GM12878 (cell line): ENCODE measurements at regions not wholly inside any gene's neighbourhood (a gene's known extent, or its start where the extent isn't known, plus 50 kb on each side); places are given as distances from the start of the nearest gene placed in this dataset.

Experiments used
- ATAC-seq: fragments of 200-7000 bp; cut with Tn5 transposase; 3 replicates; pipeline ENCODE4 v1.9.1; 2020; ENCODE audit warnings: mild to moderate bottlenecking, moderate library complexity
- BruUV-seq: library from RNA; stranded (reverse); fragments of 400-500 nt; replicated peaks from 2 replicates; lab custom pipeline; 2021; lab: Mats Ljungman, UMichigan
- CTCF ChIA-PET: fragments of 300-600 bp; sonication (Branson Sonifier 250); formaldehyde crosslinking; extraction: SDS; loops from one replicate; lab custom pipeline; 2021; ENCODE audit warnings: inconsistent platforms; lab: Yijun Ruan, JAX
- POLR2A ChIA-PET: fragments of 350-600 bp; formaldehyde crosslinking; extraction: SDS; loops from one replicate; lab custom pipeline; 2021; ENCODE audit warnings: inconsistent platforms; lab: Charles Lee
- RAD21 ChIA-PET: fragments of 300-600 bp; sonication (Branson Sonifier 250); formaldehyde crosslinking; loops from one replicate; lab custom pipeline; 2023; ENCODE audit warnings: antibody characterized with exemption; ENCODE audit not compliant: unreplicated experiment; lab: Charles Lee
- SMC1A ChIA-PET: fragments of 300-600 bp; sonication (Branson Sonifier 250); formaldehyde crosslinking; loops from one replicate; lab custom pipeline; 2023; ENCODE audit not compliant: unreplicated experiment, uncharacterized antibody; lab: Charles Lee
- DNase-seq: peaks from one replicate; pipeline ENCODE4 v3.0.0-alpha.2; 2011; ENCODE audit warnings: low read depth, low spot score
- FAIRE-seq: peaks from 3 replicates; lab custom pipeline; 2011; peaks lifted over from hg19 to GRCh38; lab: Jason Lieb, UNC
- H2AFZ ChIP-seq: 2 replicates; pipeline ENCODE4 v1.6.0; 2011; ENCODE audit warnings: low read depth, low read length, control low read depth; ENCODE audit not compliant: control insufficient read depth
- H3K27ac ChIP-seq: 2 replicates; pipeline ENCODE4 v1.5.1; 2011; ENCODE audit warnings: control low read depth; ENCODE audit not compliant: control insufficient read depth, insufficient read depth
- H3K27me3 ChIP-seq, 2 experiments: replicated peaks in 1 of 2; 2 replicates each; pipeline versions ENCODE4 v1.6.0 to v1.6.1; 2011; ENCODE audit warnings: low read length in 1 of 2; ENCODE audit not compliant: control insufficient read depth in 2 of 2, insufficient read depth in 2 of 2
- H3K36me3 ChIP-seq, 2 experiments: 2 replicates each; pipeline ENCODE4 v1.5.1; 2011; ENCODE audit warnings: low read length in 1 of 2; ENCODE audit not compliant: control insufficient read depth in 2 of 2, insufficient read depth in 2 of 2
- H3K4me1 ChIP-seq: 2 replicates; pipeline ENCODE4 v1.6.1; 2011; ENCODE audit warnings: mild to moderate bottlenecking, low read length, moderate library complexity, mixed read lengths; ENCODE audit not compliant: control insufficient read depth, insufficient read depth
- H3K4me2 ChIP-seq: 2 replicates; pipeline ENCODE4 v1.6.0; 2011; ENCODE audit warnings: control low read depth; ENCODE audit not compliant: control insufficient read depth, insufficient read depth
- H3K4me3 ChIP-seq: fragments of 200-600 bp; sonication (generic); 2 replicates; pipeline ENCODE4 v1.5.1; 2016
- H3K79me2 ChIP-seq: 2 replicates; pipeline ENCODE4 v1.6.0; 2011; ENCODE audit warnings: low read length; ENCODE audit not compliant: control insufficient read depth, insufficient read depth
- H3K9ac ChIP-seq: 2 replicates; pipeline ENCODE4 v1.8.0; 2011; ENCODE audit warnings: low read length, control low read depth, mixed read lengths; ENCODE audit not compliant: control insufficient read depth, insufficient read depth
- H3K9me3 ChIP-seq: replicated peaks from 3 replicates; pipeline ENCODE4 v1.5.1; 2011; ENCODE audit warnings: mild to moderate bottlenecking, low read length; ENCODE audit not compliant: control insufficient read depth, insufficient read depth
- H4K20me1 ChIP-seq: 2 replicates; pipeline ENCODE4 v1.6.0; 2011; ENCODE audit not compliant: control insufficient read depth, insufficient read depth
- CREB1 ChIP-seq: IDR thresholded peaks from 2 replicates; pipeline ENCODE4 v1.6.1; 2012; ENCODE audit warnings: low read depth, mild to moderate bottlenecking, inconsistent platforms
- MTA3 ChIP-seq: IDR thresholded peaks from 2 replicates; pipeline ENCODE4 v1.6.1; 2012; ENCODE audit warnings: low read length, inconsistent platforms, borderline replicate concordance
- NBN ChIP-seq: fragments of 450-650 bp; IDR thresholded peaks from 2 replicates; pipeline ENCODE4 v1.6.1; 2016
- RELA ChIP-seq: fragments of 450-650 bp; IDR thresholded peaks from 2 replicates; pipeline ENCODE4 v1.8.0; 2014; ENCODE audit warnings: borderline replicate concordance; ENCODE audit not compliant: partially characterized antibody
- STAT3 ChIP-seq: IDR thresholded peaks from 2 replicates; pipeline ENCODE4 v1.6.1; 2011; ENCODE audit warnings: low read depth, low read length, improper control_type of control experiment
- WGBS: methylation state at CpG from one replicate; pipeline ENCODE4 v1.1.6; 2016; ENCODE audit warnings: low lambda C conversion rate; ENCODE audit not compliant: insufficient replicate concordance, insufficient coverage; ENCODE audit errors: missing lambda C conversion rate; 5-methylcytosine and 5-hydroxymethylcytosine counted together
- in situ Hi-C: fragments of 300-500 bp; cut with MboI; formaldehyde crosslinking; loops from 9 replicates; pipeline ENCODE4 v1.14.3; 2018; ENCODE audit warnings: mixed read lengths
- intact Hi-C: fragments of 100-400 bp; cut with micrococcal nuclease; formaldehyde crosslinking; loops from one replicate; pipeline ENCODE4 v1.14.2; 2022; ENCODE audit not compliant: unreplicated experiment
- TF ChIP-seq, protein P1 (sequence below): IDR thresholded peaks from 2 replicates; pipeline ENCODE4 v1.6.1; 2012; ENCODE audit warnings: improper control_type of control experiment, low read depth, low read length; ENCODE audit not compliant: insufficient replicate concordance
- TF ChIP-seq, protein P2 (sequence below): IDR thresholded peaks from 2 replicates; pipeline ENCODE4 v1.6.1; 2012; ENCODE audit warnings: low read length, inconsistent platforms

DNA sequence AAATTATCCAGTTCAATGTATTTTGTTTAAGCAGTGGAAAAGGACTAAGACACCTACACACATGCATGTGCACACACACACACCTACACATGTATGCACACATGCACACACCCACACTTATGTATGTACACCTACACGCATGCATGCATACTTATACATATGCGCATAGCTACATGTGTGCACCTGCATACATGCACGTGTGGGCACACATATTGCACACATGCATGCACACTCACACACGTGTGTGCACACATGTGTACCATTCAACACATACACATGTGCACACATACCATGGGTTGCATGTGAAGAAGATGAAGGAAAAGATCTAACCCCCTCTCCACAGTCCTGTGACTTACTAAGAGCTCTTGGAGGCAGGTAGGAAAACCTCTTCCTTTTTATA lies 122.0 kb upstream of the MAFB start:
- Histone ChIP-seq H3K9me3 (no peaks in the 10 kb centered on the region), H3K9ac (no peak overlapping the region), H4K20me1 (no peaks in the 10 kb centered on the region), H3K36me3 (no peaks in the 10 kb centered on the region), H3K4me2 (no peak overlapping the region), H3K4me3 (no peak overlapping the region), H3K27me3 (peaks cover 0 to 3% of the 10 kb centered on the region in 2 experiments; a peak in 1 of 4 replicates), H2AFZ (no peak overlapping the region), H3K79me2 (no peaks in the 10 kb centered on the region), H3K4me1 (no peaks in the 10 kb centered on the region)
- CTCF ChIA-PET: no interaction called here
- POLR2A ChIA-PET: no interaction called here
- RAD21 ChIA-PET: no interaction called here
- SMC1A ChIA-PET: no interaction called here
- WGBS: 53% methylated on average over 4 of the region's 4 CpGs
- in situ Hi-C loops: no loop called here
- intact Hi-C loops: no loop called here
- ATAC-seq: no peak
- DNase-seq: no peak
- no peak for FAIRE-seq
- TF ChIP-seq RELA: no peak
- TF ChIP-seq STAT3: no peak
- TF ChIP-seq, protein P1, sequence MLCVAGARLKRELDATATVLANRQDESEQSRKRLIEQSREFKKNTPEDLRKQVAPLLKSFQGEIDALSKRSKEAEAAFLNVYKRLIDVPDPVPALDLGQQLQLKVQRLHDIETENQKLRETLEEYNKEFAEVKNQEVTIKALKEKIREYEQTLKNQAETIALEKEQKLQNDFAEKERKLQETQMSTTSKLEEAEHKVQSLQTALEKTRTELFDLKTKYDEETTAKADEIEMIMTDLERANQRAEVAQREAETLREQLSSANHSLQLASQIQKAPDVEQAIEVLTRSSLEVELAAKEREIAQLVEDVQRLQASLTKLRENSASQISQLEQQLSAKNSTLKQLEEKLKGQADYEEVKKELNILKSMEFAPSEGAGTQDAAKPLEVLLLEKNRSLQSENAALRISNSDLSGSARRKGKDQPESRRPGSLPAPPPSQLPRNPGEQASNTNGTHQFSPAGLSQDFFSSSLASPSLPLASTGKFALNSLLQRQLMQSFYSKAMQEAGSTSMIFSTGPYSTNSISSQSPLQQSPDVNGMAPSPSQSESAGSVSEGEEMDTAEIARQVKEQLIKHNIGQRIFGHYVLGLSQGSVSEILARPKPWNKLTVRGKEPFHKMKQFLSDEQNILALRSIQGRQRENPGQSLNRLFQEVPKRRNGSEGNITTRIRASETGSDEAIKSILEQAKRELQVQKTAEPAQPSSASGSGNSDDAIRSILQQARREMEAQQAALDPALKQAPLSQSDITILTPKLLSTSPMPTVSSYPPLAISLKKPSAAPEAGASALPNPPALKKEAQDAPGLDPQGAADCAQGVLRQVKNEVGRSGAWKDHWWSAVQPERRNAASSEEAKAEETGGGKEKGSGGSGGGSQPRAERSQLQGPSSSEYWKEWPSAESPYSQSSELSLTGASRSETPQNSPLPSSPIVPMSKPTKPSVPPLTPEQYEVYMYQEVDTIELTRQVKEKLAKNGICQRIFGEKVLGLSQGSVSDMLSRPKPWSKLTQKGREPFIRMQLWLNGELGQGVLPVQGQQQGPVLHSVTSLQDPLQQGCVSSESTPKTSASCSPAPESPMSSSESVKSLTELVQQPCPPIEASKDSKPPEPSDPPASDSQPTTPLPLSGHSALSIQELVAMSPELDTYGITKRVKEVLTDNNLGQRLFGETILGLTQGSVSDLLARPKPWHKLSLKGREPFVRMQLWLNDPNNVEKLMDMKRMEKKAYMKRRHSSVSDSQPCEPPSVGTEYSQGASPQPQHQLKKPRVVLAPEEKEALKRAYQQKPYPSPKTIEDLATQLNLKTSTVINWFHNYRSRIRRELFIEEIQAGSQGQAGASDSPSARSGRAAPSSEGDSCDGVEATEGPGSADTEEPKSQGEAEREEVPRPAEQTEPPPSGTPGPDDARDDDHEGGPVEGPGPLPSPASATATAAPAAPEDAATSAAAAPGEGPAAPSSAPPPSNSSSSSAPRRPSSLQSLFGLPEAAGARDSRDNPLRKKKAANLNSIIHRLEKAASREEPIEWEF: no peak
- TF ChIP-seq, protein P2, sequence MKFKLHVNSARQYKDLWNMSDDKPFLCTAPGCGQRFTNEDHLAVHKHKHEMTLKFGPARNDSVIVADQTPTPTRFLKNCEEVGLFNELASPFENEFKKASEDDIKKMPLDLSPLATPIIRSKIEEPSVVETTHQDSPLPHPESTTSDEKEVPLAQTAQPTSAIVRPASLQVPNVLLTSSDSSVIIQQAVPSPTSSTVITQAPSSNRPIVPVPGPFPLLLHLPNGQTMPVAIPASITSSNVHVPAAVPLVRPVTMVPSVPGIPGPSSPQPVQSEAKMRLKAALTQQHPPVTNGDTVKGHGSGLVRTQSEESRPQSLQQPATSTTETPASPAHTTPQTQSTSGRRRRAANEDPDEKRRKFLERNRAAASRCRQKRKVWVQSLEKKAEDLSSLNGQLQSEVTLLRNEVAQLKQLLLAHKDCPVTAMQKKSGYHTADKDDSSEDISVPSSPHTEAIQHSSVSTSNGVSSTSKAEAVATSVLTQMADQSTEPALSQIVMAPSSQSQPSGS: no peak
- TF ChIP-seq CREB1: no peak
- no peak for TF ChIP-seq NBN
- no peak for TF ChIP-seq MTA3
- TF ChIP-seq, all 136 proteins: peak for 0
- no peak overlapping the region for H3K27ac ChIP-seq
- BruUV-seq: no TSS peak
